ENCODE measurements at regions not wholly inside any gene's neighbourhood (a gene's known extent, or its start where the extent isn't known, plus 50 kb on each side); places are given as distances from the start of the nearest gene placed in this dataset.

DNA sequence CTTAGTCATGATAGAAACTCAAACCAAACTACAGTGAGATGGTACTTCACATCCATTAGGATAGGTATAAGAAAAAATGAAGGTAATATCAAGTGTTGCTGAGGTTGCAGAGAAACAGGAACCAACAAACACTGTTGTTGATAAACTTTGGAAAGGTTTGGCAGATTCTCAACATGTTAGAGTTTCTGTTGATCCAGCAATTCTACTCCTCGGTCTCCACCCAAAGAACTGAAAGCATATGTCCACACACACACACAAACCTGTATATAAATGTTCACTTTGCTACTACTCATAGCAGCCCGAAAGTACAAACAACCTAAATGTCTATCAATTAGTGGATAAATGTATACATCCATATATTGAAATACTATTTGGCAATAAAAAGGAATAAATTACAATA is 128.3 kb upstream of the CARMIL1 start:
- H3K4me1 Mint-ChIP-seq = peaks cover 6% of the 10 kb centered on the region
- no peak overlapping the region for H3K27ac Mint-ChIP-seq (ENCODE audit: unreplicated experiment)
- DNase-seq (ENCODE audit: low read depth, low spot score) = no peak
- H3K36me3 Mint-ChIP-seq (ENCODE audit: low read depth) = no peaks in the 10 kb centered on the region
- H3K27me3 Mint-ChIP-seq (ENCODE audit: low read depth) = no peaks in the 10 kb centered on the region
- no peak overlapping the region for H3K4me3 Mint-ChIP-seq
- TF ChIP-seq, protein P1, sequence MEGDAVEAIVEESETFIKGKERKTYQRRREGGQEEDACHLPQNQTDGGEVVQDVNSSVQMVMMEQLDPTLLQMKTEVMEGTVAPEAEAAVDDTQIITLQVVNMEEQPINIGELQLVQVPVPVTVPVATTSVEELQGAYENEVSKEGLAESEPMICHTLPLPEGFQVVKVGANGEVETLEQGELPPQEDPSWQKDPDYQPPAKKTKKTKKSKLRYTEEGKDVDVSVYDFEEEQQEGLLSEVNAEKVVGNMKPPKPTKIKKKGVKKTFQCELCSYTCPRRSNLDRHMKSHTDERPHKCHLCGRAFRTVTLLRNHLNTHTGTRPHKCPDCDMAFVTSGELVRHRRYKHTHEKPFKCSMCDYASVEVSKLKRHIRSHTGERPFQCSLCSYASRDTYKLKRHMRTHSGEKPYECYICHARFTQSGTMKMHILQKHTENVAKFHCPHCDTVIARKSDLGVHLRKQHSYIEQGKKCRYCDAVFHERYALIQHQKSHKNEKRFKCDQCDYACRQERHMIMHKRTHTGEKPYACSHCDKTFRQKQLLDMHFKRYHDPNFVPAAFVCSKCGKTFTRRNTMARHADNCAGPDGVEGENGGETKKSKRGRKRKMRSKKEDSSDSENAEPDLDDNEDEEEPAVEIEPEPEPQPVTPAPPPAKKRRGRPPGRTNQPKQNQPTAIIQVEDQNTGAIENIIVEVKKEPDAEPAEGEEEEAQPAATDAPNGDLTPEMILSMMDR (conservative IDR thresholded peaks at IDR 0.05) = no peak
- H3K9me3 Mint-ChIP-seq = peaks cover 2% of the 10 kb centered on the region

DNA sequence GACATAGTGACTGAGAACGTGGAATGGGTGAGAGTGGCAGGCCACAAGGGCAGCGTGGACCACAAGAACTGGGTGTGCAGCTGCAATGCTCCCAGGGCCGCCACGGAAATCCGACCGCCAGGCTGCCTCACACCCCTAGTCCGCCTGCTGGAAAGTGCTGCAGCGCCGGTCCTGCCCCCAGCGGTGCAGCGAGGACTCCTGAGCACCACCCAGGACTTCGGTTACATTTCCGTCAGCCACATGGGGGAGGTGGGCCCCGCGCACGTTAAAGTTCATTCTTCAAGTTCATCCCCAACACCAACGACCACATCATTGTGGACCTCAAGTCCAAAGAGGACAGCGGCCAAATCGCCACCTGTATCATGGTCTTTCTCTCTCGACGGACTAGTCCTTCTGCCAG is 126.1 kb upstream of the CARMIL1 start:
- H3K36me3 Mint-ChIP-seq (ENCODE audit: low read depth) = peaks cover 8% of the 10 kb centered on the region
- H3K27me3 Mint-ChIP-seq (ENCODE audit: low read depth) = no peaks in the 10 kb centered on the region
- no peak for DNase-seq (ENCODE audit: low read depth, low spot score)
- peaks cover 6% of the 10 kb centered on the region for H3K4me1 Mint-ChIP-seq
- H3K4me3 Mint-ChIP-seq = no peak overlapping the region
- TF ChIP-seq, protein P1 (conservative IDR thresholded peaks at IDR 0.05) = no peak
- peaks cover 8% of the 10 kb centered on the region for H3K9me3 Mint-ChIP-seq
- no peak overlapping the region for H3K27ac Mint-ChIP-seq (ENCODE audit: unreplicated experiment)

DNA sequence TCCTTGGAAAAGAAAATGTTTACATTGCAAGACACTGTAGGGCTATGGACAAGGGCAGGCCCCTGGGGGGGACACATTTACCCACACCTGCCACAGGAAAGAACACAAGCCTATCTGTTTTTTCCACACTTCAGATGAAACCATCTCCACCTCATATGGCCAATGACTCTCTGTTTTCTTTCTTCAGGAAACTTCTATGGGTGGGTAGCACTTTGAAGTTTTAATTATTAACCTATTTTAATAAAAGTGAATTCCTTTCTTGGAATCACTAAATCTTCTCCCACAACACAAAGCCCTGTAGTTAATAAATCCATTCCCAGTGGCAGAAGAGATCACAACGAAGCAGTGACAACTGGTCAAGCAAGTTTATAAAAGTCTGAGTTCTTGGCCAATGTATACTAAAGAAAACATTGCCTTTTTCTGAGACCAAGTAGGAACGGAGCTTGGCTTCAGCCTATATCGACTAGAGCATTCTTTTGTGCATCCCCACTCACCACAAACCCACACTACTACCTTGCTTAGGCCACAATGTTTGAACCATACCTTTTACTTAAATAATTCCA is 125.1 kb upstream of the CARMIL1 start:
- H3K4me3 Mint-ChIP-seq = no peak overlapping the region
- peaks cover 8% of the 10 kb centered on the region for H3K9me3 Mint-ChIP-seq
- H3K27ac Mint-ChIP-seq (ENCODE audit: unreplicated experiment) = no peak overlapping the region
- no peaks in the 10 kb centered on the region for H3K27me3 Mint-ChIP-seq (ENCODE audit: low read depth)
- DNase-seq (ENCODE audit: low read depth, low spot score) = no peak
- TF ChIP-seq, protein P1 (conservative IDR thresholded peaks at IDR 0.05) = no peak
- peaks cover 8% of the 10 kb centered on the region for H3K36me3 Mint-ChIP-seq (ENCODE audit: low read depth)
- peaks cover 6% of the 10 kb centered on the region for H3K4me1 Mint-ChIP-seq

DNA sequence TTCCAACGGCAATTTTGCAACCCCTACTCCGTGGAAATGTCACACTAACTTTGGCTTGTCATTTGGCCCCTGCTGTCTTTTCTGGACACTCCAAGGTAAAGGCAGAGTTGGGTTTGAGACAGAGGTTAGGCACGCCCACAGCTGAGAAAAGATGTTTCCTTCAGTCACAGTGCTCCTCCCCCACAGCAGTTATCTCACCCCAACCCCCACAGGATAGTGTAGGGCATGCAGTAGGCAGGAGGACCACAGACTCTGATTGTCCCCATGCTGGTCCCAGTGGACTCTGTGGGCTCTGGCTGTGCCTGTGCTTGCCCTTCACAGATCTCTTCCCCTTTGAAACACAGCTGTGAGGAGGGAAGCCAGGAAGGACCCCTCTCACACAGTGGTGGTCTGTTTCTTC is 124.0 kb upstream of the CARMIL1 start:
- peaks cover 12% of the 10 kb centered on the region for H3K9me3 Mint-ChIP-seq
- H3K4me1 Mint-ChIP-seq = peaks cover 6% of the 10 kb centered on the region
- no peak overlapping the region for H3K4me3 Mint-ChIP-seq
- H3K27ac Mint-ChIP-seq (ENCODE audit: unreplicated experiment) = no peak overlapping the region
- H3K36me3 Mint-ChIP-seq (ENCODE audit: low read depth) = peaks cover 13% of the 10 kb centered on the region
- TF ChIP-seq, protein P1 (conservative IDR thresholded peaks at IDR 0.05) = no peak
- peaks cover 7% of the 10 kb centered on the region for H3K27me3 Mint-ChIP-seq (ENCODE audit: low read depth)
- no peak for DNase-seq (ENCODE audit: low read depth, low spot score)

DNA sequence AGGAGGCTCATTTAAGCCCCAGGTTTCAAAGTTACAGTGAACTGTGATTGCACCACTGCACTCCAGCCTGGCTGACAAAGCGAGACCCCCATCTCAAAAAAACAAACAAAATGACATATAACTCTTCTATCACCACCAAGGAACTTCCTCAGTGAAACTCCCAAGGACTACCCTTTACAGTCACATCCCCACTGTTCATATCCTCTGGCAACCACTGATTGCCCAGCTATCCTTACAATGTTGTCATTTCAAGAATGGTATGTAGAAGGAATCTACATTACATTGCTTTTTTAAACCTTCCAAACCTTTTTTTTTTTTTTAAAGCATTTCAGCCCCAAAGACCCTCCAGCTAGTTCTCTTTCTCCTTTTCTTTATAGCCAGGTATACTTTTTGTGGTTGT is 123.1 kb upstream of the CARMIL1 start:
- Mint-ChIP-seq H3K4me1 (peaks cover 6% of the 10 kb centered on the region), H3K36me3 (ENCODE audit: low read depth) (peaks cover 13% of the 10 kb centered on the region), H3K27me3 (ENCODE audit: low read depth) (peaks cover 8% of the 10 kb centered on the region), H3K4me3 (no peak overlapping the region), H3K27ac (ENCODE audit: unreplicated experiment) (no peak overlapping the region), H3K9me3 (peaks cover 12% of the 10 kb centered on the region)
- DNase-seq (ENCODE audit: low read depth, low spot score) = no peak
- TF ChIP-seq, protein P1 (conservative IDR thresholded peaks at IDR 0.05) = no peak

Measured in neural crest cell (in vitro differentiated cells).